IMR-90 (cell line): ENCODE measurements at regions not wholly inside any gene's neighbourhood (a gene's known extent, or its start where the extent isn't known, plus 50 kb on each side); places are given as distances from the start of the nearest gene placed in this dataset.

ENCODE experiments used
- ATAC-seq: fragments of 200-7000 bp; cut with Tn5 transposase; 2 replicates; pipeline ENCODE4 v1.9.1; 2020; ENCODE audit warnings: low read depth, mild to moderate bottlenecking, moderate library complexity
- BruUV-seq: library from RNA; stranded (reverse); fragments of 400-500 nt; replicated peaks from 2 replicates; lab custom pipeline; 2021; lab: Mats Ljungman, UMichigan
- CTCF ChIA-PET: fragments of 300-600 bp; formaldehyde crosslinking; extraction: SDS; loops from one replicate; lab custom pipeline; 2021; ENCODE audit warnings: antibody characterized with exemption; lab: Yijun Ruan, JAX
- POLR2A ChIA-PET: fragments of 300-600 bp; sonication (Branson Sonifier 250); formaldehyde crosslinking; loops from one replicate; lab custom pipeline; 2022; ENCODE audit warnings: antibody characterized with exemption; ENCODE audit not compliant: unreplicated experiment; lab: Charles Lee
- DNase-seq: peaks from one replicate; pipeline ENCODE4 v3.0.0; 2013
- H2AFZ ChIP-seq: replicated peaks from 2 replicates; pipeline ENCODE3; 2013; ENCODE audit warnings: low read length, mild to moderate bottlenecking; ENCODE audit not compliant: poor library complexity
- H2AK5ac ChIP-seq: 2 replicates; pipeline ENCODE4 v1.6.1; 2013; ENCODE audit warnings: low read depth, low read length, inconsistent platforms
- H2AK9ac ChIP-seq: replicated peaks from 2 replicates; pipeline ENCODE3; 2013; ENCODE audit warnings: mild to moderate bottlenecking, low read depth, low read length, moderate library complexity; ENCODE audit not compliant: poor library complexity
- H2BK120ac ChIP-seq: 2 replicates; pipeline ENCODE4 v1.6.1; 2013; ENCODE audit warnings: low read depth, low read length, inconsistent platforms
- H2BK15ac ChIP-seq: 3 replicates; pipeline ENCODE4 v1.6.1; 2013; ENCODE audit warnings: low read depth, low read length, inconsistent platforms
- H2BK20ac ChIP-seq: 2 replicates; pipeline ENCODE4 v1.6.1; 2013; ENCODE audit warnings: low read depth, mild to moderate bottlenecking, inconsistent platforms, low read length, moderate library complexity
- H2BK5ac ChIP-seq: 2 replicates; pipeline ENCODE4 v1.6.1; 2013; ENCODE audit warnings: mild to moderate bottlenecking, low read depth, low read length, inconsistent platforms; ENCODE audit not compliant: poor library complexity, severe bottlenecking
- H3K14ac ChIP-seq: replicated peaks from 2 replicates; pipeline ENCODE4 v1.6.1; 2013; ENCODE audit warnings: low read depth, low read length, inconsistent platforms
- H3K18ac ChIP-seq: 2 replicates; pipeline ENCODE4 v1.6.1; 2013; ENCODE audit warnings: low read depth, low read length, control low read depth
- H3K23ac ChIP-seq: 2 replicates; pipeline ENCODE4 v1.6.1; 2013; ENCODE audit warnings: low read depth, low read length, inconsistent platforms
- H3K27ac ChIP-seq: 2 replicates; pipeline ENCODE4 v1.5.1; 2013; ENCODE audit warnings: mild to moderate bottlenecking, control low read depth, low read length; ENCODE audit not compliant: insufficient read depth
- H3K27me3 ChIP-seq: 2 replicates; pipeline ENCODE4 v1.6.1; 2013; ENCODE audit warnings: low read length; ENCODE audit not compliant: control insufficient read depth, insufficient read depth
- H3K36me3 ChIP-seq: 2 replicates; pipeline ENCODE4 v1.6.1; 2013; ENCODE audit warnings: low read length, mixed read lengths; ENCODE audit not compliant: control insufficient read depth, insufficient read depth
- H3K4ac ChIP-seq: 2 replicates; pipeline ENCODE4 v1.6.1; 2013; ENCODE audit warnings: low read depth, low read length, inconsistent platforms
- H3K4me1 ChIP-seq: 2 replicates; pipeline ENCODE4 v1.6.1; 2013; ENCODE audit warnings: low read length, mixed read lengths; ENCODE audit not compliant: control insufficient read depth, insufficient read depth
- H3K4me2 ChIP-seq: 2 replicates; pipeline ENCODE4 v1.6.1; 2013; ENCODE audit warnings: low read depth, mild to moderate bottlenecking, control low read depth, low read length, moderate library complexity
- H3K4me3 ChIP-seq: 2 replicates; pipeline ENCODE4 v1.5.1; 2013; ENCODE audit warnings: low read depth, mild to moderate bottlenecking, control low read depth, low read length, moderate library complexity; ENCODE audit not compliant: insufficient read depth
- H3K56ac ChIP-seq: 2 replicates; pipeline ENCODE4 v1.6.1; 2013; ENCODE audit warnings: low read length, inconsistent platforms; ENCODE audit not compliant: insufficient read depth; ENCODE audit errors: extremely low read depth
- H3K79me1 ChIP-seq, 2 experiments: 2 replicates each; pipeline ENCODE4 v1.6.1; 2013; ENCODE audit warnings: low read length in 2 of 2, inconsistent platforms in 1 of 2, low read depth in 1 of 2
- H3K9ac ChIP-seq: 2 replicates; pipeline ENCODE4 v1.6.1; 2013; ENCODE audit warnings: low read depth, low read length, control low read depth
- H3K9me1 ChIP-seq: 2 replicates; pipeline ENCODE4 v1.6.1; 2013; ENCODE audit warnings: low read length, inconsistent platforms; ENCODE audit not compliant: insufficient read depth
- H3K9me3 ChIP-seq: 2 replicates; pipeline ENCODE4 v1.6.1; 2013; ENCODE audit warnings: low read length; ENCODE audit not compliant: control insufficient read depth, insufficient read depth
- H4K20me1 ChIP-seq: 2 replicates; pipeline ENCODE4 v1.6.1; 2013; ENCODE audit warnings: low read length, inconsistent platforms; ENCODE audit not compliant: insufficient read depth
- H4K5ac ChIP-seq: 2 replicates; pipeline ENCODE4 v1.6.1; 2013; ENCODE audit warnings: mild to moderate bottlenecking, low read depth, low read length, control low read depth
- H4K8ac ChIP-seq, 2 experiments: 2 replicates each; pipeline ENCODE4 v1.6.1; 2013; ENCODE audit warnings: low read depth in 2 of 2, low read length in 2 of 2, control low read depth in 1 of 2, inconsistent platforms in 1 of 2
- H4K91ac ChIP-seq: 2 replicates; pipeline ENCODE4 v1.6.1; 2013; ENCODE audit warnings: low read depth, low read length, inconsistent platforms; ENCODE audit not compliant: insufficient read depth
- CTCF ChIP-seq: conservative IDR thresholded peaks from 2 replicates; pipeline ENCODE4 v1.5.1; 2012; ENCODE audit warnings: mild to moderate bottlenecking, low read depth, low read length, improper control_type of control experiment
- ELK1 ChIP-seq: fragments of 150-350 bp; IDR thresholded peaks from 2 replicates; pipeline ENCODE4 v1.6.1; 2016; ENCODE audit warnings: low read depth, mild to moderate bottlenecking, low read length, moderate library complexity, borderline replicate concordance
- FOS ChIP-seq: fragments of 150-350 bp; IDR thresholded peaks from 2 replicates; pipeline ENCODE4 v1.6.1; 2016; ENCODE audit warnings: low read depth, low read length
- MAFK ChIP-seq: IDR thresholded peaks from 2 replicates; pipeline ENCODE4 v1.6.1; 2012; ENCODE audit warnings: low read depth, low read length, improper control_type of control experiment
- MAZ ChIP-seq: IDR thresholded peaks from 2 replicates; pipeline ENCODE4 v1.6.1; 2012; ENCODE audit warnings: low read depth, mild to moderate bottlenecking, low read length, improper control_type of control experiment, moderate library complexity, borderline replicate concordance
- MXI1 ChIP-seq: IDR thresholded peaks from 2 replicates; pipeline ENCODE4 v1.6.1; 2012; ENCODE audit warnings: low read depth, mild to moderate bottlenecking, low read length, moderate library complexity, borderline replicate concordance
- POLR2A ChIP-seq: IDR thresholded peaks from 2 replicates; pipeline ENCODE4 v1.6.1; 2012; ENCODE audit warnings: mild to moderate bottlenecking, low read depth, low read length
- RAD21 ChIP-seq: IDR thresholded peaks from 2 replicates; pipeline ENCODE4 v1.6.1; 2012; ENCODE audit warnings: low read length, improper control_type of control experiment
- RCOR1 ChIP-seq: IDR thresholded peaks from 2 replicates; pipeline ENCODE4 v1.6.1; 2012; ENCODE audit warnings: mild to moderate bottlenecking, low read length, improper control_type of control experiment; ENCODE audit not compliant: insufficient replicate concordance
- RFX5 ChIP-seq: IDR thresholded peaks from 2 replicates; pipeline ENCODE4 v1.8.0; 2012; ENCODE audit warnings: low read depth, mild to moderate bottlenecking, low read length, moderate library complexity
- USF2 ChIP-seq: fragments of 150-350 bp; IDR thresholded peaks from 2 replicates; pipeline ENCODE4 v1.6.1; 2017; ENCODE audit warnings: mild to moderate bottlenecking, antibody characterized with exemption, low read length, low read depth
- dilution Hi-C: fragments of 300-500 bp; cut with HindIII; formaldehyde crosslinking; loops from one replicate; pipeline ENCODE4 v1.14.3; 2018; ENCODE audit warnings: low sequenced_read_pairs; ENCODE audit not compliant: unreplicated experiment
- in situ Hi-C: fragments of 300-500 bp; cut with MboI; formaldehyde crosslinking; loops from 3 replicates; pipeline ENCODE4 v1.14.3; 2019; ENCODE audit warnings: low sequenced_read_pairs, inconsistent platforms, mixed read lengths
- intact Hi-C: fragments of 100-400 bp; cut with micrococcal nuclease; formaldehyde crosslinking; loops from 2 replicates; pipeline ENCODE4 v1.10.0; 2022

GRCh38 chr13:74300162-74300561 lies 166.0 kb upstream of the KLF12 start:
- Histone ChIP-seq H3K27ac (no peak overlapping the region), H4K8ac (no peak overlapping the region), H3K79me1 (no peaks in the 10 kb centered on the region), H3K4me3 (no peak overlapping the region), H2AFZ (no peak overlapping the region), H2BK5ac (no peak overlapping the region), H3K27me3 (no peaks in the 10 kb centered on the region), H3K56ac (no peak overlapping the region), H3K18ac (no peak overlapping the region), H3K36me3 (no peaks in the 10 kb centered on the region), H3K9ac (no peak overlapping the region), H2AK9ac (no peak overlapping the region), H3K14ac (no peak overlapping the region), H3K4me2 (no peak overlapping the region), H3K9me1 (no peaks in the 10 kb centered on the region), H4K5ac (no peak overlapping the region), H3K4me1 (no peaks in the 10 kb centered on the region), H3K23ac (no peak overlapping the region), H2BK15ac (no peak overlapping the region), H4K20me1 (no peaks in the 10 kb centered on the region), H2BK20ac (no peak overlapping the region), H2AK5ac (no peak overlapping the region), H3K4ac (no peak overlapping the region), H2BK120ac (no peak overlapping the region), H4K91ac (no peak overlapping the region), H3K9me3 (no peaks in the 10 kb centered on the region)
- in situ Hi-C loops (no loop called here), dilution Hi-C loops (no loop called here), intact Hi-C loops (no loop called here)
- CTCF ChIA-PET: no interaction called here
- ATAC-seq (no peak), DNase-seq (no peak)
- no TSS peak for BruUV-seq
- TF ChIP-seq FOS (no peak), MAZ (no peak), MAFK (no peak), CTCF (no peak), RCOR1 (no peak), RFX5 (no peak), ELK1 (no peak), MXI1 (no peak), POLR2A (no peak), RAD21 (no peak), USF2 (no peak)
- POLR2A ChIA-PET: interaction anchor here (0.5 kb wide), 1 partner anchor 119 kb away, joined by 5 read pairs; no protein-coding TSS in a partner anchor
